Adrenal gland (tissue), 9 donors: ENCODE measurements at regions not wholly inside any gene's neighbourhood (a gene's known extent, or its start where the extent isn't known, plus 50 kb on each side); places are given as distances from the start of the nearest gene placed in this dataset.
"Not testable (repeated sequence)": the region's sequence is repeated elsewhere in the genome, so short reads cannot be mapped to it uniquely, and the experiment has no call there.

Experiments
- DNase-seq, 7 donors: peaks; one replicate each; pipeline ENCODE4 v3.0.0-alpha.2; 2019 to 2020
- H3K27ac ChIP-seq, 5 donors: fragments of 200-600 bp; sonication (generic) in 4 of 5; 1 replicate in 3 of 5; 2 replicates in 2 of 5; pipeline versions ENCODE4 v1.5.1 to v1.8.0; 2016 to 2020; ENCODE audit warnings: mild to moderate bottlenecking in 1 of 5
- H3K27me3 ChIP-seq: fragments of 200-600 bp; 2 replicates; pipeline ENCODE4 v1.8.0; 2021
- H3K36me3 ChIP-seq, 2 donors: fragments of 200-600 bp; replicated peaks in 1 of 2; 1 replicate in 1 of 2; 2 replicates in 1 of 2; pipeline versions ENCODE4 v1.5.1 to v1.8.0; 2018 to 2022
- H3K4me1 ChIP-seq, 2 donors: fragments of 200-600 bp; replicated peaks in 1 of 2; 1 replicate in 1 of 2; 2 replicates in 1 of 2; pipeline versions ENCODE4 v1.5.1 to v1.8.0; 2018 to 2021
- H3K4me3 ChIP-seq, 4 donors: fragments of 200-600 bp; sonication (generic) in 3 of 4; one replicate each; pipeline ENCODE4 v1.5.1; 2016 to 2018
- H3K9me3 ChIP-seq, 3 donors: fragments of 200-600 bp; sonication (generic) in 1 of 3; replicated peaks in 1 of 3; 1 replicate in 2 of 3; 2 replicates in 1 of 3; pipeline versions ENCODE4 v1.5.1 to v1.8.0; 2016 to 2021
- WGBS, 4 donors: extraction: QIAGEN DNeasy Blood & Tissue Kit in 2 of 4; methylation state at CpG; one replicate each; pipeline versions ENCODE4 v1.1.5 to v1.1.7; 2013 to 2017; 5-methylcytosine and 5-hydroxymethylcytosine counted together
- intact Hi-C, 2 donors: fragments of 100-400 bp; cut with DNase I; formaldehyde crosslinking; loops; one replicate each; pipeline versions ENCODE4 v1.14.1 to v1.15.0; 2022 to 2023
- donor health status: healthy with polysubstance abuse.
- donor health status: Bipolar disorder and iron deficiency.
- donor health status: DM: yes; HTN: yes; CAD: no.
- donor health status: DM: no; HTN: no; CAD: no.
- donor health status: DM: no; HTN: no; CAD: no.

DNA sequence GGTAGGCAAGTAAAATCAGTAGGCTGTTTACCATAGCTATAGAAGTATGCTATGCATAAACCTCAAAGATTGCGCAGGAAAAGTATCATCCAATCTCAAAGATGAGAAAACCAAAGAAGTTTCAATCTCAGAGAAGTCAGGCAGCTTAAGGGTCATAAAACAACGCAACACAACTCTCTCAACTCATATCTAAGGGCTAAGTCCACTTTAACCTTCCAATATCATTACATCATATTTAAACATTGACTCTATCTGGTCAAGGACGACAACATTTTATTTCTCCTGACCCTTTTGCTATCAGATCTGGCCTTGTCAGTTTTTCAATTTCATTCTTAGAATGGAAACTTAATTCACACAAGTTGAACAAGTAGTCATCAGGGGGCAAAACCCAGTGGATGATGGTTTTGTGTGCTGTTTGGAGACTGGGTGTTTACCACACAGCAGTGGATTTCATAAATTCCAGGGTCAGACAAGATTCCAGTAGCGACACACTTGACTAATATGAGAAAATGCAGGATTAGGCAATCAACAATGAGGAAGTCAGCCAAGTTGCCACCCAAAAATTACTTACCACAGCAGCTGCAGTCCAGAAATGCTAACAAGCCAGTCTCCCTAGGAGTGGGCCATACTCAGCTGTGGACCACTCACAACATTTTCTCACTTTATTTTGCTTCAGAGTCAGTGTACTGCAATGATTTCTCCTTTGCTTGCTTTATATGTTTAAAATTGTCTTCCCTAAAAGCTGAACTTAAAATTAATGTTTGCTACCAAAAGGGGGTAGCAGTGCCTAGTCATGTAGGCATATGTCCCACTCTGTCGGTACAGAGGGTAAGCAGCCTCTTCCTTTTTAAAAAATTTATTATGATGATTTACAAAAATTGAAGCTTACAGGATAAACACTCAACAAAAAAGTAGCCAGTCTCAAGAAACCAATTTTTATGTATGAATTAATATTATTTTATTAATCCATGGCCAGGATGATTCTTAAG, 131.9 kb upstream of the NBPF9 start:
- H3K4me1 ChIP-seq, H3K9me3 ChIP-seq, intact Hi-C loops, H3K27ac ChIP-seq, H3K4me3 ChIP-seq, H3K36me3 ChIP-seq, H3K27me3 ChIP-seq, DNase-seq: not testable (repeated sequence)
- no CpG with 5 or more reads among the region's 5 CpGs for WGBS, 4 donors

DNA sequence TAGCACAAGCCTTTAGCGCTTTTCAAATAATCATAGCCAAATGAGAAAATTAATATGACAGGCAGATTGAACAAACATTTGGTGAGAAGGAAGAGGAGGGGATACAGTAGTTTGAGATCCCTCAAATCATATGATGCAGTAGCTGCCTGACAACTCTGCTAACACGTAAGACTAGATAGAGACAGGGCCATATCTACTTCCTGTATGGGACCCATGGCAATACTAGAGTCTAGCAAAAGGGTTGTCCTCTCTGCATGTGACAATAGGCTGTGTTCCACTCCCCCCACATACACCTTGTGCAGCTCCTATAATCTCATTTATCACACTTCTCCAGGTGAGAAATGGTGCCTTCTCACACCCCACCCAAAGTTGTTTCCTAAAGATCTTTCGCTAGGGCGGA, 134.2 kb upstream of the NBPF9 start:
- H3K36me3 ChIP-seq, H3K4me3 ChIP-seq, H3K27me3 ChIP-seq, H3K9me3 ChIP-seq, H3K27ac ChIP-seq, intact Hi-C loops, DNase-seq, H3K4me1 ChIP-seq: not testable (repeated sequence)
- 86 to 100% (median 98%) methylated on average over 2 of the region's 4 CpGs for WGBS, 4 donors

DNA sequence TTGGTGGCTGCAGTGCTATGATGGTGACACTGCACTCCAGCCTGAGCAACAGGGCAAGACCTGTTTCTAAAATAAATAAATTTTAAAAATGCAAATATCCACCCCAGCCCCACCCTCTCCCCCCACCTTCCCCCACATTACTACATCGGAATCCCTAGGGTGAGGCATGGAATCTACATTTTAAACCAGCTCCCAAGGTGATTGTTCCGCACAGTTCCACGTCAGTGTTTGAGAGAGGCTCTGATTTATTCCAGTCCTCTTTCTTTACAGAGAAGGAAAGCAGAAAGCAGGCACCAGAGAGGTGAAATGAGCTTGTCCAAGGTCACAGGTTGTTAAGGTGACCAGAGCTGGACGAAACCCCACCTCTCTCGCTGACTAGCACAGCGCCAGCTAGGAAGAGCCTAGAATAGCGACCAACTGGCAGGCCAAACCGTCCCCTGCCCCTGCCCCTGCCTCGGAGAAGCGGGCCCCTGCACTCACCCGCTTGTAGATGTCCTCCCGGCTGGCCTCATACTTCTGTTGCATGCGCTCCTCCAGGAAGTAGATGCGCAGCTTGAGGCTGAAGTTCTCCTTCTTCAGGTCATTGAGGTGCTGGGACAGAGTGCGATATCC, 136.7 kb upstream of the NBPF9 start:
- H3K4me1 ChIP-seq, intact Hi-C loops, H3K9me3 ChIP-seq, H3K27ac ChIP-seq, H3K36me3 ChIP-seq, DNase-seq, H3K4me3 ChIP-seq, H3K27me3 ChIP-seq: not testable (repeated sequence)
- no CpG with 5 or more reads among the region's 15 CpGs for WGBS, 4 donors

DNA sequence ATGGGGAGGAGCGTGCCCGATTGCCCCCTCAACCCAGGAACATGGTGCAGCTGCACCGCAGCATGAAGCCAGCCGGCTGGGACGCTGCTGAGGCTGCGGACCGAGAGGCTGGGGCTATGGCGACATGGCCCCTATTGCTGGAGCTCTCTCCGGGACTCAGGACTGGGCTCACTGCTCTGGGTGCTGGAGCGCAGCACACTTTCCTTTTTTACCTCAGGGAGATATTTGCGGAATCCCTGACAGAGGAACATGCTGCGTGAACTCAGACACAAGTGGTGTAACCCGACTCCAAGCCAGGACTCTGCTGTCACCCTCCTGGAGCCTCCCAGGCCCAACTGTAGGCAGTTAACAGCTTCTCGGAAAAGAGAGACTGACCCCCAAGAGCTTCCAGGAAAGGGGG, 137.2 kb upstream of the NBPF9 start:
- H3K4me3 ChIP-seq, H3K27me3 ChIP-seq, H3K27ac ChIP-seq, H3K9me3 ChIP-seq, DNase-seq, H3K36me3 ChIP-seq, H3K4me1 ChIP-seq, intact Hi-C loops: not testable (repeated sequence)
- no CpG with 5 or more reads among the region's 14 CpGs for WGBS, 4 donors

DNA sequence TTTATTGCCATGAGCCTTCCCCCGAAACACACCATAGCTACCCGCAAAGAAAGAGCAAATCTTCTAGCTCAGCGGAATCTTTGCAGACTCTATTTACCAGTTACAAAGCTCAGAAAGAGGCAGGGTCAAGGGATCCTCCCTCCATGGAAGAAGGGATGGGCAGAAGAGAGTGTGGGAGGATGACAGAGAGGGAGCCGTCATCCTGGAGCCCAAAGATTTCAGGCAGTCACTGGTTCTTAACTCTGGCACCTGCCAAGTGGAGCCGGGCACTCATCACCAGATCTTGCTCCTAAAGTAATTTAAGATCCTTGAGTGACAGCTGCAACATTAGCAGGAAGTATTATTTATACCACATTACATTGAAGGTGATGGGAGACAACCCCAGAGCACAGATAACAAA, 137.9 kb upstream of the NBPF9 start:
- no CpG with 5 or more reads among the region's 5 CpGs for WGBS, 4 donors
- H3K4me1 ChIP-seq, H3K27ac ChIP-seq, DNase-seq, intact Hi-C loops, H3K4me3 ChIP-seq, H3K9me3 ChIP-seq, H3K36me3 ChIP-seq, H3K27me3 ChIP-seq: not testable (repeated sequence)

DNA sequence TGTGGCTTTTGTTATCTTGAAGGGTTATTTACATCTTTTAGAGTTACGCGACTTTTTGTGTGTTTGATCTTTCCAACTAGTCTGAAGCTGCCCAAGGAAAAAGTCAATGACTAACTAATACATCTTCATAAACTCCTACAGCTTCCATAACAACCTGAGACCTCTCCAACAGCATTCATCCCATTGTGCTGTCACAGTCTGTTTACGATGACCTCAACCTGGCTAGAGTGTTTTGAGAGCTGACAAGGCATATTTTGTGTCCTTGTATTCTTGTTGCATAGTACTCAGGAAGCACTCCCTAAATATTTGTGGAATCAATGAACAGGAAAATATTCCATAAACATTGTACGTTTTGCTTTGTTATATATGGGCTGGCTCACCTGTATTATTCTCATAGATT, 140.2 kb upstream of the NBPF9 start:
- H3K4me1 ChIP-seq, H3K27ac ChIP-seq, intact Hi-C loops, H3K4me3 ChIP-seq, H3K9me3 ChIP-seq, H3K27me3 ChIP-seq, H3K36me3 ChIP-seq, DNase-seq: not testable (repeated sequence)
- no CpG with 5 or more reads among the region's 4 CpGs for WGBS, 4 donors

GRCh38 chr1:149244621-149245020, 141.3 kb upstream of the NBPF9 start:
- H3K27me3 ChIP-seq, H3K27ac ChIP-seq, H3K4me1 ChIP-seq, H3K36me3 ChIP-seq, DNase-seq, H3K9me3 ChIP-seq, H3K4me3 ChIP-seq, intact Hi-C loops: not testable (repeated sequence)
- 53 to 82% methylated on average over 2 of the region's 3 CpGs; no CpG with 5 or more reads in 2 of the 4 donors for WGBS, 4 donors

- intact Hi-C loops, H3K4me3 ChIP-seq, H3K36me3 ChIP-seq, H3K9me3 ChIP-seq, H3K4me1 ChIP-seq, H3K27me3 ChIP-seq, DNase-seq, H3K27ac ChIP-seq: not testable (repeated sequence)
- no CpG with 5 or more reads among the region's 5 CpGs for whole genome bisulfite sequencing, 4 donors
These were observed 142.9 kb upstream of the NBPF9 start for GRCh38 chr1:149246212-149246611.

GRCh38 chr1:149248610-149249009, 145.3 kb upstream of the NBPF9 start:
- H3K4me1 ChIP-seq, H3K36me3 ChIP-seq, DNase-seq, H3K9me3 ChIP-seq, intact Hi-C loops, H3K27ac ChIP-seq, H3K4me3 ChIP-seq, H3K27me3 ChIP-seq: not testable (repeated sequence)
- WGBS, 4 donors: 69 to 95% methylated on average over 1 of the region's 2 CpGs; no CpG with 5 or more reads in 2 of the 4 donors

GRCh38 chr1:149249850-149250467, 146.6 kb upstream of the NBPF9 start:
- DNase-seq, H3K9me3 ChIP-seq, H3K27me3 ChIP-seq, H3K4me1 ChIP-seq, intact Hi-C loops, H3K36me3 ChIP-seq, H3K4me3 ChIP-seq, H3K27ac ChIP-seq: not testable (repeated sequence)
- WGBS, 4 donors: 83 to 100% methylated on average over 1 of the region's 3 CpGs; no CpG with 5 or more reads in 2 of the 4 donors
